CD14-positive monocyte (primary cell): ENCODE measurements at regions not wholly inside any gene's neighbourhood (a gene's known extent, or its start where the extent isn't known, plus 50 kb on each side); places are given as distances from the start of the nearest gene placed in this dataset.

Source experiments
- DNase-seq, 3 donors: peaks; one replicate each; pipeline ENCODE4 v3.0.0-alpha.2; 2011 to 2022
- H2AFZ ChIP-seq: 2 replicates; pipeline ENCODE4 v1.6.0; 2012; ENCODE audit warnings: mild to moderate bottlenecking, low read depth, low read length, inconsistent platforms; ENCODE audit not compliant: insufficient read depth, poor library complexity, severe bottlenecking
- H3K27ac ChIP-seq, 2 donors: 1 replicate in 1 of 2; 2 replicates in 1 of 2; pipeline ENCODE4 v1.5.1; 2012 to 2013; ENCODE audit warnings: low read length in 2 of 2, control low read depth in 1 of 2, inconsistent platforms in 1 of 2, low read depth in 1 of 2, mild to moderate bottlenecking in 1 of 2
- H3K27me3 ChIP-seq, 2 donors: one replicate each; pipeline versions ENCODE4 v1.6.0 to v1.6.1; 2011 to 2013; ENCODE audit warnings: low read length in 2 of 2; ENCODE audit not compliant: control insufficient read depth in 2 of 2, insufficient read depth in 2 of 2
- H3K36me3 ChIP-seq, 2 donors: replicated peaks in 1 of 2; 1 replicate in 1 of 2; 2 replicates in 1 of 2; pipeline versions ENCODE4 v1.5.1 to v1.6.1; 2012 to 2013; ENCODE audit warnings: low read length in 2 of 2, control low read depth in 1 of 2, inconsistent platforms in 1 of 2, mild to moderate bottlenecking in 1 of 2; ENCODE audit not compliant: insufficient read depth in 2 of 2, control insufficient read depth in 1 of 2
- H3K4me1 ChIP-seq, 2 donors: 1 replicate in 1 of 2; 2 replicates in 1 of 2; pipeline versions ENCODE4 v1.5.1 to v1.6.1; 2012 to 2013; ENCODE audit warnings: low read length in 2 of 2, control low read depth in 1 of 2, inconsistent platforms in 1 of 2, mild to moderate bottlenecking in 1 of 2, moderate library complexity in 1 of 2; ENCODE audit not compliant: insufficient read depth in 2 of 2, control insufficient read depth in 1 of 2
- H3K4me2 ChIP-seq: replicated peaks from 2 replicates; pipeline ENCODE3; 2012; ENCODE audit warnings: low read length, moderate library complexity, mild to moderate bottlenecking; ENCODE audit not compliant: poor library complexity, severe bottlenecking; ENCODE audit errors: extremely low read depth
- H3K4me3 ChIP-seq, 3 experiments: fragments of 200-600 bp in 1 of 3; sonication (generic) in 1 of 3; replicated peaks in 1 of 3; 1 replicate in 2 of 3; 2 replicates in 1 of 3; pipeline ENCODE4 v1.5.1; 2011 to 2013; ENCODE audit warnings: low read length in 3 of 3, mild to moderate bottlenecking in 3 of 3, control low read depth in 2 of 3, low read depth in 2 of 3, inconsistent platforms in 1 of 3, moderate library complexity in 1 of 3
- H3K79me2 ChIP-seq: 2 replicates; pipeline ENCODE4 v1.6.0; 2012; ENCODE audit warnings: mild to moderate bottlenecking, control low read depth, inconsistent platforms, low read length, moderate library complexity; ENCODE audit not compliant: insufficient read depth
- H3K9ac ChIP-seq: 2 replicates; pipeline ENCODE4 v1.6.0; 2017; ENCODE audit warnings: low read length, mild to moderate bottlenecking; ENCODE audit not compliant: insufficient read depth, poor library complexity, severe bottlenecking
- H3K9me3 ChIP-seq, 2 donors: replicated peaks in 1 of 2; 1 replicate in 1 of 2; 2 replicates in 1 of 2; pipeline versions ENCODE4 v1.5.1 to v1.6.1; 2012 to 2013; ENCODE audit warnings: low read length in 2 of 2, control low read depth in 1 of 2; ENCODE audit not compliant: control insufficient read depth in 1 of 2, insufficient read depth in 1 of 2
- H4K20me1 ChIP-seq: 2 replicates; pipeline ENCODE4 v1.6.0; 2012; ENCODE audit warnings: mild to moderate bottlenecking, low read length, control low read depth, moderate library complexity; ENCODE audit not compliant: insufficient read depth
- H3K27ac Mint-ChIP-seq, 7 donors: one replicate each; pipeline ENCODE4 v1.8.0; 2020; ENCODE audit warnings: mild to moderate bottlenecking in 7 of 7, mixed read lengths in 7 of 7, moderate library complexity in 6 of 7, inconsistent platforms in 2 of 7
- H3K27me3 Mint-ChIP-seq, 3 donors: one replicate each; pipeline ENCODE4 v1.8.0; 2021 to 2022; ENCODE audit warnings: low read depth in 3 of 3, mild to moderate bottlenecking in 3 of 3, mixed read lengths in 3 of 3, moderate library complexity in 3 of 3, inconsistent platforms in 1 of 3
- H3K36me3 Mint-ChIP-seq, 2 donors: one replicate each; pipeline ENCODE4 v1.8.0; 2020; ENCODE audit warnings: mixed read lengths in 2 of 2, inconsistent platforms in 1 of 2, mild to moderate bottlenecking in 1 of 2
- H3K4me1 Mint-ChIP-seq: one replicate; pipeline ENCODE4 v1.8.0; 2020; ENCODE audit warnings: mild to moderate bottlenecking, mixed read lengths
- H3K4me3 Mint-ChIP-seq, 2 donors: one replicate each; pipeline ENCODE4 v1.8.0; 2020; ENCODE audit warnings: mild to moderate bottlenecking in 2 of 2, mixed read lengths in 2 of 2, moderate library complexity in 1 of 2
- H3K9me3 Mint-ChIP-seq, 7 donors: one replicate each; pipeline ENCODE4 v1.8.0; 2020 to 2022; ENCODE audit warnings: mixed read lengths in 7 of 7, mild to moderate bottlenecking in 6 of 7, moderate library complexity in 6 of 7, inconsistent platforms in 2 of 7
- WGBS: methylation state at CpG from one replicate; pipeline ENCODE4 v1.1.5; 2013; ENCODE audit warnings: missing lambda C conversion rate; ENCODE audit not compliant: insufficient coverage; 5-methylcytosine and 5-hydroxymethylcytosine counted together
- intact Hi-C, 2 donors: fragments of 100-400 bp; cut with micrococcal nuclease; formaldehyde crosslinking; loops; one replicate each; pipeline versions ENCODE4 v1.15.0 to v1.15.1; 2023
- TF ChIP-seq, protein P1 (sequence below): fragments of 200-600 bp; IDR thresholded peaks from one replicate; pipeline ENCODE4 v1.8.0; 2022; ENCODE audit warnings: antibody characterized with exemption, mild to moderate bottlenecking

GRCh38 chr3:59300733-59301132, 250.9 kb upstream of the CFAP20DC start:
- no peaks in the 10 kb centered on the region for H3K79me2 ChIP-seq
- H2AFZ ChIP-seq = peak overlapping the region; percentile 4
- intact Hi-C loops = no loop called here
- TF ChIP-seq, protein P1, sequence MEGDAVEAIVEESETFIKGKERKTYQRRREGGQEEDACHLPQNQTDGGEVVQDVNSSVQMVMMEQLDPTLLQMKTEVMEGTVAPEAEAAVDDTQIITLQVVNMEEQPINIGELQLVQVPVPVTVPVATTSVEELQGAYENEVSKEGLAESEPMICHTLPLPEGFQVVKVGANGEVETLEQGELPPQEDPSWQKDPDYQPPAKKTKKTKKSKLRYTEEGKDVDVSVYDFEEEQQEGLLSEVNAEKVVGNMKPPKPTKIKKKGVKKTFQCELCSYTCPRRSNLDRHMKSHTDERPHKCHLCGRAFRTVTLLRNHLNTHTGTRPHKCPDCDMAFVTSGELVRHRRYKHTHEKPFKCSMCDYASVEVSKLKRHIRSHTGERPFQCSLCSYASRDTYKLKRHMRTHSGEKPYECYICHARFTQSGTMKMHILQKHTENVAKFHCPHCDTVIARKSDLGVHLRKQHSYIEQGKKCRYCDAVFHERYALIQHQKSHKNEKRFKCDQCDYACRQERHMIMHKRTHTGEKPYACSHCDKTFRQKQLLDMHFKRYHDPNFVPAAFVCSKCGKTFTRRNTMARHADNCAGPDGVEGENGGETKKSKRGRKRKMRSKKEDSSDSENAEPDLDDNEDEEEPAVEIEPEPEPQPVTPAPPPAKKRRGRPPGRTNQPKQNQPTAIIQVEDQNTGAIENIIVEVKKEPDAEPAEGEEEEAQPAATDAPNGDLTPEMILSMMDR = no peak
- H3K9me3 Mint-ChIP-seq = peaks cover 3 to 12% (median 7%) of the 10 kb centered on the region in 7 donors
- no peaks in the 10 kb centered on the region for H3K36me3 ChIP-seq
- H3K4me1 Mint-ChIP-seq = peaks cover 33% of the 10 kb centered on the region
- 0% methylated on average over 1 of the region's 1 CpG for whole genome bisulfite sequencing
- peak overlapping the region; percentile 15 for H3K4me2 ChIP-seq
- H3K36me3 Mint-ChIP-seq = no peaks in the 10 kb centered on the region
- peak; percentile 79 to 92 (median 84) for DNase-seq
- peaks cover 0 to 2% (median 0%) of the 10 kb centered on the region in 3 donors for H3K27me3 Mint-ChIP-seq
- H3K27me3 ChIP-seq = no peaks in the 10 kb centered on the region
- H3K9me3 ChIP-seq = peaks cover 0 to 4% of the 10 kb centered on the region in 2 donors
- H3K4me3 ChIP-seq = peak overlapping the region in 1 of 3 experiments; percentile 15
- H3K9ac ChIP-seq = no peak overlapping the region
- H3K4me3 Mint-ChIP-seq = peak overlapping the region in 1 of 2 donors; percentile 49
- peak overlapping the region; percentile 86 to 87 for H3K27ac ChIP-seq
- H3K4me1 ChIP-seq = peaks cover 29 to 31% of the 10 kb centered on the region in 2 donors
- H4K20me1 ChIP-seq = no peaks in the 10 kb centered on the region
- peak overlapping the region; percentile 87 to 97 (median 90) for H3K27ac Mint-ChIP-seq

- H3K27me3 Mint-ChIP-seq = peaks cover 0 to 2% (median 0%) of the 10 kb centered on the region in 3 donors
- peaks cover 0 to 2% of the 10 kb centered on the region in 2 donors for H3K36me3 Mint-ChIP-seq
- DNase-seq = no peak
- Histone ChIP-seq H3K36me3 (no peaks in the 10 kb centered on the region), H3K4me3 (no peak overlapping the region), H2AFZ (no peak overlapping the region), H3K27ac (peak overlapping the region in 1 of 2 donors; percentile 86), H3K9me3 (peaks cover 0 to 11% of the 10 kb centered on the region in 2 donors), H3K4me1 (peaks cover 29 to 31% of the 10 kb centered on the region in 2 donors), H3K27me3 (no peaks in the 10 kb centered on the region), H3K9ac (no peak overlapping the region), H4K20me1 (no peaks in the 10 kb centered on the region), H3K79me2 (no peaks in the 10 kb centered on the region), H3K4me2 (no peak overlapping the region)
- peaks cover 7 to 15% (median 8%) of the 10 kb centered on the region in 7 donors for H3K9me3 Mint-ChIP-seq
- peak overlapping the region in 6 of 7 donors; percentile 4 to 94 (median 76) for H3K27ac Mint-ChIP-seq
- peaks cover 33% of the 10 kb centered on the region for H3K4me1 Mint-ChIP-seq
- no peak overlapping the region for H3K4me3 Mint-ChIP-seq
- TF ChIP-seq, protein P1 = no peak
- WGBS = no CpG with 5 or more reads among the region's 2 CpGs
- intact Hi-C loops = no loop called here
Observed at GRCh38 chr3:59299561-59299960, 249.7 kb upstream of the CFAP20DC start.
